Lung (tissue), 11 donors: ENCODE measurements at regions not wholly inside any gene's neighbourhood (a gene's known extent, or its start where the extent isn't known, plus 50 kb on each side); places are given as distances from the start of the nearest gene placed in this dataset.

Experiments
- ATAC-seq: fragments of 200-7000 bp; cut with Tn5 transposase; one replicate; pipeline ENCODE4 v1.9.1; 2020; ENCODE audit warnings: moderate number of reproducible peaks; ENCODE audit not compliant: insufficient read depth, low FRiP score
- DNase-seq, 3 donors: peaks; one replicate each; pipeline ENCODE4 v3.0.0-alpha.2; 2013 to 2017
- H3K27ac ChIP-seq, 2 donors: one replicate each; pipeline ENCODE4 v1.5.1; 2013; ENCODE audit warnings: mild to moderate bottlenecking in 2 of 2, moderate library complexity in 2 of 2, control low read depth in 1 of 2, inconsistent platforms in 1 of 2, low read depth in 1 of 2, low read length in 1 of 2
- H3K27me3 ChIP-seq, 3 donors: one replicate each; pipeline ENCODE4 v1.5.1; 2013; ENCODE audit warnings: low read length in 2 of 3; ENCODE audit not compliant: control insufficient read depth in 3 of 3, insufficient read depth in 3 of 3
- H3K36me3 ChIP-seq, 4 donors: one replicate each; pipeline ENCODE4 v1.5.1; 2013; ENCODE audit warnings: low read length in 4 of 4, mild to moderate bottlenecking in 1 of 4, moderate library complexity in 1 of 4; ENCODE audit not compliant: control insufficient read depth in 4 of 4, insufficient read depth in 4 of 4
- H3K4me1 ChIP-seq, 5 donors: one replicate each; pipeline ENCODE4 v1.5.1; 2013; ENCODE audit warnings: low read length in 5 of 5, mild to moderate bottlenecking in 2 of 5, moderate library complexity in 1 of 5; ENCODE audit not compliant: control insufficient read depth in 5 of 5, insufficient read depth in 5 of 5
- H3K4me3 ChIP-seq: one replicate; pipeline ENCODE4 v1.5.1; 2013; ENCODE audit warnings: mild to moderate bottlenecking, control low read depth, moderate library complexity
- H3K9ac ChIP-seq, 2 donors: one replicate each; pipeline ENCODE4 v1.5.1; 2013; ENCODE audit warnings: low read length in 2 of 2, control low read depth in 1 of 2; ENCODE audit not compliant: insufficient read depth in 1 of 2
- H3K9me3 ChIP-seq, 4 donors: one replicate each; pipeline ENCODE4 v1.5.1; 2013; ENCODE audit warnings: low read length in 3 of 4, mild to moderate bottlenecking in 1 of 4, moderate library complexity in 1 of 4; ENCODE audit not compliant: control insufficient read depth in 4 of 4, insufficient read depth in 3 of 4
- WGBS, 2 donors: extraction: QIAGEN DNeasy Blood & Tissue Kit; methylation state at CpG; one replicate each; pipeline ENCODE4 v1.1.7; 2013; 5-methylcytosine and 5-hydroxymethylcytosine counted together
- TF ChIP-seq, protein P1 (sequence below): IDR thresholded peaks from 2 replicates; pipeline ENCODE4 v1.5.1; 2012; ENCODE audit warnings: mild to moderate bottlenecking; ENCODE audit errors: control extremely low read depth, extremely low read depth
- donor health status: control.
- donor health status: control.
- donor health status: Bipolar disorder and iron deficiency.
- donor health status: healthy.
- donor health status: DM: yes; HTN: yes; CAD: no.

DNA sequence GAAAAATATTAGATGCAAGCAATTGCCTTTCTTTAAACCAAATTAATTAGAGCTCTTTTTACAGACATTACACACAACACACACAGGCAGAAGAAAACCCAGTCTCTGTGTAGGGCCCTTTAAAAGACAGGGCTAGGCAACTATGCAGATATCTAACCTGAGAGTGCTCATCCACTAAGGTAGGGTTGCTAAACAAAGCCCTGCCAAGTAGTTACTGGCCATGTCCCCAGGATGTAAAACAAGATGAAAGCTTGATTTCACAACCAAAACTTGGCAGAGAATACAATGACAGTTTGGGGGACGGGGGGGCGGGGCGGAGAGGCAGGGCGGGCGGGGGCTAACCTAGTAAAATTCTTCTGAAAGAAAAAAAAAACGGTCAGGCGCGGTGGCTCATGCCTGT lies 669.0 kb upstream of the CA10 start:
- TF ChIP-seq, protein P1, sequence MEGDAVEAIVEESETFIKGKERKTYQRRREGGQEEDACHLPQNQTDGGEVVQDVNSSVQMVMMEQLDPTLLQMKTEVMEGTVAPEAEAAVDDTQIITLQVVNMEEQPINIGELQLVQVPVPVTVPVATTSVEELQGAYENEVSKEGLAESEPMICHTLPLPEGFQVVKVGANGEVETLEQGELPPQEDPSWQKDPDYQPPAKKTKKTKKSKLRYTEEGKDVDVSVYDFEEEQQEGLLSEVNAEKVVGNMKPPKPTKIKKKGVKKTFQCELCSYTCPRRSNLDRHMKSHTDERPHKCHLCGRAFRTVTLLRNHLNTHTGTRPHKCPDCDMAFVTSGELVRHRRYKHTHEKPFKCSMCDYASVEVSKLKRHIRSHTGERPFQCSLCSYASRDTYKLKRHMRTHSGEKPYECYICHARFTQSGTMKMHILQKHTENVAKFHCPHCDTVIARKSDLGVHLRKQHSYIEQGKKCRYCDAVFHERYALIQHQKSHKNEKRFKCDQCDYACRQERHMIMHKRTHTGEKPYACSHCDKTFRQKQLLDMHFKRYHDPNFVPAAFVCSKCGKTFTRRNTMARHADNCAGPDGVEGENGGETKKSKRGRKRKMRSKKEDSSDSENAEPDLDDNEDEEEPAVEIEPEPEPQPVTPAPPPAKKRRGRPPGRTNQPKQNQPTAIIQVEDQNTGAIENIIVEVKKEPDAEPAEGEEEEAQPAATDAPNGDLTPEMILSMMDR = no peak
- no peaks in the 10 kb centered on the region for H3K9me3 ChIP-seq
- no peak overlapping the region for H3K27ac ChIP-seq
- H3K9ac ChIP-seq = no peak overlapping the region
- WGBS, 2 donors = 67 to 84% methylated on average over 8 of the region's 8 CpGs
- no peaks in the 10 kb centered on the region for H3K4me1 ChIP-seq
- DNase-seq = no peak
- no peaks in the 10 kb centered on the region for H3K27me3 ChIP-seq
- H3K4me3 ChIP-seq = no peak overlapping the region
- H3K36me3 ChIP-seq = no peaks in the 10 kb centered on the region
- no peak for ATAC-seq

DNA sequence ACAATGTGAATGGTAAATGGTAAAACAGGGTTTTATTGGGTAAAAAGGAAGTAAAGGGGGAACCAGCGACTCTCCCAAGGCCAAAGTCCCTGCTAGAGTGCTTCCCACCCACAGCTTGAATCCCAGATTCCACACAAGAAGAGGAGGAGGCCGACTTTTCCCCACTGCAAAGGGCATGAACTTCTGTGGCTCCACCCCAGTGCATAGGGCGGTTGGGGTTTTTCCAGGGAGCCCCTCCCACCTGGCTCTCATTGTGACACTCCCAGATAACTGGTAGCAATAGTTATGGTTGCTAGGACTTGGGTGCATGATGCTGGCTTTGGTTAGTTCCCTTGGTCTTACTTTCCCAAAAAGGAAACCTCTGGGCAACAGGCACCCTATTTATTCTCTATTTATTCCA lies 666.0 kb upstream of the CA10 start:
- DNase-seq (no peak), ATAC-seq (no peak)
- no peaks in the 10 kb centered on the region for H3K36me3 ChIP-seq
- no peak overlapping the region for H3K4me3 ChIP-seq
- TF ChIP-seq, protein P1 = no peak
- no peaks in the 10 kb centered on the region for H3K27me3 ChIP-seq
- no peaks in the 10 kb centered on the region for H3K4me1 ChIP-seq
- no peaks in the 10 kb centered on the region for H3K9me3 ChIP-seq
- no peak overlapping the region for H3K9ac ChIP-seq
- WGBS, 2 donors = 59 to 63% methylated on average over 3 of the region's 3 CpGs
- H3K27ac ChIP-seq = no peak overlapping the region

DNA sequence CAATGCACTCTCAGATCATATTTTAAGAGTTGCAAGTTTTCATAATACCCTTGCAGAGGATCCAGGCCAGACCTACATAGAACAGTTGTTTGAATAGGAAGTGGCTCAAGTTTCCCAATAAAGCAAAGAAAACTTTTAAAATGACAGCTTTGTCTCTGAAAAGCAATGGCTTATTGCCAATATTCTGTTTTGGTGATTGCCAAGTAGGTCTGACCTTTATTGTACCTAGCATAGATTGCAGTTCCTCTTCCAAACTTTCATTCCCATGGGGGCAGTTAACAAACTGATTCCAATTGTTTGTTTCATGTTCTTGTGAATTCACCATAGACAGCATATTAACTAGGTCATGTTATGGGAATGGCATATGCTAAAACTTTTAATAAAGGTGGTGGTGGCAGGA lies 664.6 kb upstream of the CA10 start:
- H3K27ac ChIP-seq = no peak overlapping the region
- no peaks in the 10 kb centered on the region for H3K4me1 ChIP-seq
- TF ChIP-seq, protein P1 = no peak
- DNase-seq (no peak), ATAC-seq (no peak)
- no peak overlapping the region for H3K9ac ChIP-seq
- H3K9me3 ChIP-seq = no peaks in the 10 kb centered on the region
- no peak overlapping the region for H3K4me3 ChIP-seq
- H3K27me3 ChIP-seq = no peaks in the 10 kb centered on the region
- no peaks in the 10 kb centered on the region for H3K36me3 ChIP-seq

DNA sequence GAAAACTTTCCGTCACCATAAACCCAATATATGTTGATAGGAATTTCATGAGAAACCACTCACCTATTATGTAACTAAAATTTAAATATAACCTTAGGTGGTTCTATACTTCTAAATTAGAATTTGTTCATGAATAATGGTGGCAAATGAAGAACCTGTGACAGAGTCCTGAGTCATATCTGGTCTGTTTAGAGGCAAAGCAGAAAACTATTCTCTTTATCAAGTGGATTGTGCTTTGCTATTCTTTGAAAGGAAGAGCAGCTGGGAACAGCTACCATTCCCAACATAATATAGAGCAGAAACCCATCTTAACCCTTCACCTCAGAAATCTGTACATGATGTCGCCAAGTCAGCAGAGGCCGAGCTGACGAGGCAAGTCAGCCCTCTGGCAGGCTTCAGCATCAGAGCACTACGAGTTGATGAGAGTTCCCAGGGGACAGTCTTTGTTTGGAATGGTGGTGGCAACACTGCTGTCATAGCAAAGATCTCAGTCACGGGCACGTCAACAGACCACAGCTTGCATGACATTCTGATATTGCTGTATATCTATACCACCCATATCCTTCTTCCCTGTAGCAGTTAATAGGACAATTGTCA lies 631.9 kb upstream of the CA10 start:
- no peak for ATAC-seq

More for the DNA sequence above, 631.9 kb upstream of the CA10 start:
- peak in 1 of 3 donors; percentile 1 for DNase-seq
- Histone ChIP-seq H3K4me1 (no peaks in the 10 kb centered on the region), H3K9ac (no peak overlapping the region), H3K9me3 (no peaks in the 10 kb centered on the region), H3K27me3 (no peaks in the 10 kb centered on the region), H3K27ac (no peak overlapping the region), H3K36me3 (no peaks in the 10 kb centered on the region), H3K4me3 (no peak overlapping the region)
- TF ChIP-seq, protein P1 = no peak
- WGBS, 2 donors = 73 to 78% methylated on average over 7 of the region's 7 CpGs
